HCT116 (cell line): ENCODE measurements at regions not wholly inside any gene's neighbourhood (a gene's known extent, or its start where the extent isn't known, plus 50 kb on each side); places are given as distances from the start of the nearest gene placed in this dataset.

ENCODE experiments used
- EZH2phosphoT487 ChIP-seq: fragments of 200-600 bp; IDR thresholded peaks from 2 replicates; pipeline ENCODE4 v1.6.1; 2018; ENCODE audit warnings: antibody characterized with exemption, borderline replicate concordance
- YY1 ChIP-seq: IDR thresholded peaks from 2 replicates; pipeline ENCODE4 v1.6.1; 2011; ENCODE audit warnings: low read length, low read depth, moderate library complexity, mild to moderate bottlenecking; ENCODE audit not compliant: insufficient replicate concordance; ENCODE audit errors: extremely low read depth

- TF ChIP-seq EZH2phosphoT487 (no peak), YY1 (no peak)
Observed at GRCh38 chr1:65524931-65525265, 104.4 kb downstream of the LEPR start.
